Calu3 (cell line): ENCODE measurements at regions not wholly inside any gene's neighbourhood (a gene's known extent, or its start where the extent isn't known, plus 50 kb on each side); places are given as distances from the start of the nearest gene placed in this dataset.

Experiments
- BruUV-seq: library from RNA; stranded (reverse); fragments of 400-500 nt; replicated peaks from 2 replicates; lab custom pipeline; 2021; lab: Mats Ljungman, UMichigan
- CTCF ChIA-PET: fragments of 300-600 bp; sonication (Branson Sonifier 250); formaldehyde crosslinking; loops from one replicate; lab custom pipeline; 2022; ENCODE audit warnings: antibody characterized with exemption; lab: Charles Lee
- DNase-seq: peaks from one replicate; pipeline ENCODE4 v3.0.0; 2022
- H3K27ac Mint-ChIP-seq: one replicate; pipeline ENCODE4 v1.8.0; 2022; ENCODE audit warnings: mixed read lengths; ENCODE audit not compliant: unreplicated experiment
- H3K27me3 Mint-ChIP-seq: one replicate; pipeline ENCODE4 v1.8.0; 2022; ENCODE audit warnings: mixed read lengths; ENCODE audit not compliant: unreplicated experiment
- H3K36me3 Mint-ChIP-seq: one replicate; pipeline ENCODE4 v1.8.0; 2022; ENCODE audit warnings: mild to moderate bottlenecking, moderate library complexity, mixed read lengths; ENCODE audit not compliant: insufficient read depth, unreplicated experiment
- H3K4me1 Mint-ChIP-seq: one replicate; pipeline ENCODE4 v1.8.0; 2022; ENCODE audit warnings: mild to moderate bottlenecking, low read depth, mixed read lengths; ENCODE audit not compliant: unreplicated experiment
- H3K4me3 Mint-ChIP-seq: one replicate; pipeline ENCODE4 v1.8.0; 2022; ENCODE audit warnings: mild to moderate bottlenecking, low read depth, moderate library complexity, mixed read lengths; ENCODE audit not compliant: unreplicated experiment
- H3K9me3 Mint-ChIP-seq: one replicate; pipeline ENCODE4 v1.8.0; 2022; ENCODE audit warnings: low read depth, mixed read lengths; ENCODE audit not compliant: unreplicated experiment
- intact Hi-C: fragments of 100-400 bp; cut with micrococcal nuclease; formaldehyde crosslinking; loops from one replicate; pipeline ENCODE4 v1.10.0; 2022; ENCODE audit not compliant: unreplicated experiment
- TF ChIP-seq, protein P1 (sequence below): fragments of 200-600 bp; IDR thresholded peaks from one replicate; pipeline ENCODE4 v1.8.0; 2022; ENCODE audit warnings: antibody characterized with exemption; ENCODE audit not compliant: unreplicated experiment

DNA sequence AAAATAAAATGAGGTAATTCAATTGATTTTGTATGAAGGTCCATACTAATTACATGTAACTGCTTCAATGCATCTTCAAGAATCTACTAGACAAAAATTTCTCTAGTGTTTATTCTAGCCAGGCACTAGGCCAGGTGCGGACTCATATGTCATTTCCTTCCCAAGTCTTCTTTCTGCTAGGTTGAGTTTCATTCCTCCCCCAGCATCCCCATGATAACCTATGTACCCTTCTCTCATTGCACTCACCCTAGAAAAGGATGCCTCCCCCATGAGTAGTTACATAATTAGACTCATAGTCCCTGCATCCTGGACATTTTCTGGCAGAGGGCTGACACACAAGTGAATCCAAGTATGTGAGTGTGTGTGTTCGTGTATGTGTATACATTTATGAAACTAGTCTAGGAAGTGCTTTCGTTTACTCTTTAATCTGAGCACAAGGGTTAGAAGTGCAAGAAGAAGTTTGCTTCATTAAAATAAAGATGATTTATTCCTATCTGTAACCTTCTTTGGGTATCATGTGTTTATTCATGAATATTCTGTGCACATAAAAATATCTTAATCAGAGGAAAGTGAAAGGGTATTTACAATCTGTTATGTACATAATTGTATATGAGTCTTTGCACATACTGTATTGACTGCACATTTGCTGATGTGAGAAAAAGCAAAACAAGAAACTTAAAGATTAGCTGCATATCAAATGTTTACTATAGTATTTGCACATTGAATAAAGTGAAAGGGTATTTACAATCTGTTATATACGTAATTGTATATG is 585.6 kb upstream of the ZNF717 start:
- Mint-ChIP-seq H3K36me3 (no peaks in the 10 kb centered on the region), H3K4me1 (no peaks in the 10 kb centered on the region), H3K4me3 (no peak overlapping the region), H3K9me3 (peaks cover 11% of the 10 kb centered on the region), H3K27ac (no peak overlapping the region), H3K27me3 (no peaks in the 10 kb centered on the region)
- BruUV-seq: no TSS peak
- TF ChIP-seq, protein P1, sequence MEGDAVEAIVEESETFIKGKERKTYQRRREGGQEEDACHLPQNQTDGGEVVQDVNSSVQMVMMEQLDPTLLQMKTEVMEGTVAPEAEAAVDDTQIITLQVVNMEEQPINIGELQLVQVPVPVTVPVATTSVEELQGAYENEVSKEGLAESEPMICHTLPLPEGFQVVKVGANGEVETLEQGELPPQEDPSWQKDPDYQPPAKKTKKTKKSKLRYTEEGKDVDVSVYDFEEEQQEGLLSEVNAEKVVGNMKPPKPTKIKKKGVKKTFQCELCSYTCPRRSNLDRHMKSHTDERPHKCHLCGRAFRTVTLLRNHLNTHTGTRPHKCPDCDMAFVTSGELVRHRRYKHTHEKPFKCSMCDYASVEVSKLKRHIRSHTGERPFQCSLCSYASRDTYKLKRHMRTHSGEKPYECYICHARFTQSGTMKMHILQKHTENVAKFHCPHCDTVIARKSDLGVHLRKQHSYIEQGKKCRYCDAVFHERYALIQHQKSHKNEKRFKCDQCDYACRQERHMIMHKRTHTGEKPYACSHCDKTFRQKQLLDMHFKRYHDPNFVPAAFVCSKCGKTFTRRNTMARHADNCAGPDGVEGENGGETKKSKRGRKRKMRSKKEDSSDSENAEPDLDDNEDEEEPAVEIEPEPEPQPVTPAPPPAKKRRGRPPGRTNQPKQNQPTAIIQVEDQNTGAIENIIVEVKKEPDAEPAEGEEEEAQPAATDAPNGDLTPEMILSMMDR: no peak
- no peak for DNase-seq
- CTCF ChIA-PET: no interaction called here
- intact Hi-C loops: no loop called here

DNA sequence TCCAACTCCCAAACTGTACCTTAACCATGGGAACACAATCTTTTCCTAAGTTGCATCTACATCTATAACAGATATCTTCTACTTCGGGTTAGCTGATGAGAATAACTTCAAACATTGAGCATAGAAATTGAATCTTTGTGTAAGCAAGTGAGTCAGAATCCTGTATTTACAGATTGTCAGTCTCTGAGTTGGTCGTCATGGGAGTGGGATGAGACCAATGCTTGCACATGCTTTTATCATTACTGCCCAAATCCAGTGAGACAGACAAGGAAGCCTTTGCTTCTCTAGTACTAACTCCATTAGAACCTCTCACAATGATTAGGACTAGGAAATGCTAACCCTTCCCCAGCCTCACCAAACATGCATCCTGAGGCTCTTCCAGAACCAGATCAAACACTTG is 587.1 kb upstream of the ZNF717 start:
- Mint-ChIP-seq H3K9me3 (peaks cover 11% of the 10 kb centered on the region), H3K27me3 (no peaks in the 10 kb centered on the region), H3K4me3 (no peak overlapping the region), H3K36me3 (no peaks in the 10 kb centered on the region), H3K27ac (no peak overlapping the region), H3K4me1 (no peaks in the 10 kb centered on the region)
- BruUV-seq: no TSS peak
- CTCF ChIA-PET: no interaction called here
- no peak for DNase-seq
- TF ChIP-seq, protein P1: no peak
- intact Hi-C loops: no loop called here

DNA sequence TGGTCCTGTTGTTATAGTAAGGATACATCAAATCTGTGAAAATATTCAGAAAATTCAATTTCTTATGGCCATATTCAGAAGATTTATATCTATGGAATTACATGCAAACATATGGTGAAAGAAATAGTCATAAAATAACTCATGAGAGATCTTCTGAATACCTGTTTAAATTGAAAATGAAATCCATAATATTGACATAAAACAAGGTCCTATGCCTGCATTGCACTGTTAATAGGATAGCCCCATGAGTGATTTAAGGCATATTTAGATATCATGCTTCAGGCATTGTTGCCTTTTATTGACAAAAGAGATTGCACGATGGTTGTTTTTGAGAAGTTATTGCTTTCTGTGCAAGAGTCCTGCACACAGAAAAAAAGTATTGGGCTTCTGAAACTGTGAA is 591.7 kb upstream of the ZNF717 start:
- Mint-ChIP-seq H3K27ac (no peak overlapping the region), H3K4me3 (no peak overlapping the region), H3K36me3 (no peaks in the 10 kb centered on the region), H3K4me1 (no peaks in the 10 kb centered on the region), H3K9me3 (peaks cover 7% of the 10 kb centered on the region), H3K27me3 (no peaks in the 10 kb centered on the region)
- CTCF ChIA-PET: no interaction called here
- no peak for DNase-seq
- no TSS peak for BruUV-seq
- intact Hi-C loops: no loop called here
- TF ChIP-seq, protein P1: no peak

DNA sequence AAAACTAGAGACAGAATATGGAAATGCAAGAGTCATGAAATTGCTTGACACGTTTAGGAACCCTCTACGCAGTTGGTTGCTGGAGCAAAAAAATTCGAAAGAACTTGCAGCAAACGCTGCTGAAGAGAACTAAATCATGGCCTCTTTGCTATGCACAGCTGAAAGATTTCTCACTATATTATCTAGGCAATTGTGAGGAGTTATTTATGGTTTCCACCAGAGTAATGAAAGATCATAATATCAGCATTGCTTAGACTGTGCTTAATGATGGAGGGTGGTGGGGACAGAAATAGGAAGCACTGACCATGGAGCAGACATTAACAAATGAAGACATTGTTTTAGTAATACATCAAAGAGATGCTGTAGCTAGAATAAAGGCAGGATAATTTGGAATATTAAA is 593.4 kb upstream of the ZNF717 start:
- Mint-ChIP-seq H3K9me3 (peaks cover 11% of the 10 kb centered on the region), H3K4me3 (no peak overlapping the region), H3K4me1 (no peaks in the 10 kb centered on the region), H3K27me3 (no peaks in the 10 kb centered on the region), H3K27ac (no peak overlapping the region), H3K36me3 (no peaks in the 10 kb centered on the region)
- intact Hi-C loops: no loop called here
- TF ChIP-seq, protein P1: no peak
- DNase-seq: no peak
- CTCF ChIA-PET: no interaction called here
- BruUV-seq: no TSS peak
